ENCODE measurements at regions not wholly inside any gene's neighbourhood (a gene's known extent, or its start where the extent isn't known, plus 50 kb on each side); places are given as distances from the start of the nearest gene placed in this dataset.

DNA sequence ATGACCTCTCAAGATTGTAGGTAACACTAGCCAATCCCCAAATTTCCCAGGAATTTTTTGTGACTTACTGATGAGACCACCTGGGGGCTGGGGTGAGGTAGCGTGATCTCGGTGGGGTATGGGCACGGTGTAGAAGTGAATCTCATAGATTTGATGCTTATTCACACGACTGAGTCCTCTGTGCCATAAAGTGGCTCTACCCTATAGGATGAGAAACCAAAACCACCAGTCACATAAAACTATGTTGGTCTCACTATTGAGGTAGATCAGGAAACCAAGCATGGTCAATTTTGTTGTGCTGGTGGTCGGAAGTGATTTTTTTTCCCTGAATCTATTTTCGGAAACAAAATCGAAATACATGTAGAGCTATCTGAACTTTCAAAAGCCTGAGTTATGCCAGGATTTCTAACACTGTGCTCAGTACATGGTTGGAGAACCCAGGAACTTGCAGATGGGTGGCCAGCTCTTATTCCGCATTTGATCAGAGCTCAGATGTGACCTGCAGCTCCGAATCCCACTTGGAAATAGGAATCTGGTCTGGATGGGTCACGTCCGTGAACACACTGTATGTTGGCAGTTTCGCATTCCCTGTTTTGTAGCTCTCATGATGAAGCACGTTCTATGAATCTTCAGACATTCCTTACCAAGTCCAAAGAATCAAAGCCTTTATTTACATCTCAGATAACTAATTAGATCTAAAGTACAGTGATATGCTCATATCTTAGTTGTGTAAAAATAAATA is 261.5 kb downstream of the KLF6 start:
- TF ChIP-seq, protein P1, sequence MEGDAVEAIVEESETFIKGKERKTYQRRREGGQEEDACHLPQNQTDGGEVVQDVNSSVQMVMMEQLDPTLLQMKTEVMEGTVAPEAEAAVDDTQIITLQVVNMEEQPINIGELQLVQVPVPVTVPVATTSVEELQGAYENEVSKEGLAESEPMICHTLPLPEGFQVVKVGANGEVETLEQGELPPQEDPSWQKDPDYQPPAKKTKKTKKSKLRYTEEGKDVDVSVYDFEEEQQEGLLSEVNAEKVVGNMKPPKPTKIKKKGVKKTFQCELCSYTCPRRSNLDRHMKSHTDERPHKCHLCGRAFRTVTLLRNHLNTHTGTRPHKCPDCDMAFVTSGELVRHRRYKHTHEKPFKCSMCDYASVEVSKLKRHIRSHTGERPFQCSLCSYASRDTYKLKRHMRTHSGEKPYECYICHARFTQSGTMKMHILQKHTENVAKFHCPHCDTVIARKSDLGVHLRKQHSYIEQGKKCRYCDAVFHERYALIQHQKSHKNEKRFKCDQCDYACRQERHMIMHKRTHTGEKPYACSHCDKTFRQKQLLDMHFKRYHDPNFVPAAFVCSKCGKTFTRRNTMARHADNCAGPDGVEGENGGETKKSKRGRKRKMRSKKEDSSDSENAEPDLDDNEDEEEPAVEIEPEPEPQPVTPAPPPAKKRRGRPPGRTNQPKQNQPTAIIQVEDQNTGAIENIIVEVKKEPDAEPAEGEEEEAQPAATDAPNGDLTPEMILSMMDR (conservative IDR thresholded peaks at IDR 0.05; ENCODE audit: low read depth): no peak
- CTCF ChIA-PET: interaction anchor here (0.9 kb wide), 1 partner anchor 10 kb away, joined by 3 read pairs; no protein-coding TSS in a partner anchor
- no peak overlapping the region for H3K27ac ChIP-seq
- no peak for DNase-seq (ENCODE audit: low spot score)
- POLR2A ChIA-PET (ENCODE audit: low non-redundant PET): interaction anchor here (0.8 kb wide), 1 partner anchor 287 kb away, joined by 5 read pairs; no protein-coding TSS in a partner anchor

DNA sequence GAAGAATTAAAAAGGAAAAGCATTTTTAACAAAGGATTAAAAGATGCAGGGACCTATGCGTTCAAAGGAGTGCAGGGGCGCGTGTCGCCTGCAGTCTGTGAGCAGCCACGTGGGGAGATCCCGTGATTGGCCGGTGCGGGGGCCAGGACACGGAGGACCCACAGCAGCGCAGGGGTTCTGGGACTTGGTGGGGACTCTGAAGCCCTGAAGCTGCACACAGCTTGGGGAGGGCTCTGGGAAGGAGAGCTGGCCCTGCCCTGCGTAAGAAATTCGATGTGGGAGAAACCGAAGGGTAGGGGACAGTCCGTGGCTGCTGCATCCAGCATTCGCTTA is 268.1 kb downstream of the KLF6 start:
- DNase-seq (ENCODE audit: low spot score): no peak
- no peak overlapping the region for H3K27ac ChIP-seq
- TF ChIP-seq, protein P1 (conservative IDR thresholded peaks at IDR 0.05; ENCODE audit: low read depth): no peak
- CTCF ChIA-PET: interaction anchor here (0.6 kb wide), 1 partner anchor 91 kb away, joined by 3 read pairs; no protein-coding TSS in a partner anchor
- POLR2A ChIA-PET (ENCODE audit: low non-redundant PET): no interaction called here

DNA sequence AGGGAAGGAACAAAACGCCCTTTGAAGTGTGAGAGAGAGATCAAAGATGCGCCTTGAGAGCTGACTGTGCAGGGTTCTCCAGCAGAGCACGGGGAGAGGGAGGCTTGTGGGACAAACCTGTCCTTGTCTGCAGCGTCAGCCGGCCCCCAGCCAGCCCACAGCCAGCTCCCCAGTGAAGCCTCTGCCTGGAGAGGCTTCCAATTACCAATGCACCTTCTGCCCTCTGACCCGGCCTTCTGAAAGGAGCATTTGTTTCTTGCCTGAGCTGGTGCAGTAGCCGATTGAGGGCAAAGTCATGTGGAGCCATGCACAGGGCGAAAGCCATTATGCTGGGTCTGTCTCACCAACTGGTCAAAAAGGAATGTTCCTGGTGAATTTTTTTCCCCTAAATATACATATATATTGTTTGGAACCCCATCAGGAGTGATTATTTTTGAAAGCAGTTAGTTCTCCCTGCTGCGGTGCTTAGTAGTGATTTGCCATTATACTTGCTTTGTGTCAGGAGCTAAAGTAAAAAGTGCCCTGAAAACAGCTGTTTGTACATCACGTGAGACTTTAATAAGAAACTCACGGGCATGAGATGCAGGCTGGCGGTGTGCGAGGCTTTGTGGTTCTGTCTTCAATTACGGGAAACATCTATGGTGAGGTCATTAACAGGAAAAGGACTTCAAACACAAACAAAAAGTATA is 268.6 kb downstream of the KLF6 start:
- H3K27ac ChIP-seq: no peak overlapping the region
- TF ChIP-seq, protein P1 (conservative IDR thresholded peaks at IDR 0.05; ENCODE audit: low read depth): no peak
- DNase-seq (ENCODE audit: low spot score): no peak
- ChIA-PET CTCF (interaction anchor here (0.6 kb wide), 1 partner anchor 91 kb away, joined by 3 read pairs; no protein-coding TSS in a partner anchor), POLR2A (ENCODE audit: low non-redundant PET) (no interaction called here)

DNA sequence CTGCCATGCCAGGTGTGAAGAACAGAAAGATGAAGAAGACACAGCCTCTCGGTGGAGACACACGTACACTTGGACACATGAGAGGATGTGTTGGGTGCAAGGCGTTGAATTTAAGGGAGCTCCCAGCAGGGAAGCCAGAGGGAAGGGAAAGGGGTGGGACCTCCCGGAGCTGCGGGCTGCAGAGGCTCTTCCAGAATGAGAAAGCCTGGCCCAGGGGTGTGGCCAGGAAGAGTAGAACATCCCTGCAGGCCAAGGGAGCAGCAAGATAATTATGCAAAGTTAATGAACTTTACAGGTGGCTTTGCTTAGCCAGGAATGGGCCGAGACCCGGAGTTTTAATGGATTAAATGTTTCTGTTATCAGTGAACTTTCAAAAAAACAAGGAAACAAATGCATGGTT is 270.3 kb downstream of the KLF6 start:
- CTCF ChIA-PET: interaction anchor here (0.6 kb wide), 1 partner anchor 397 kb away, joined by 3 read pairs; no protein-coding TSS in a partner anchor
- POLR2A ChIA-PET (ENCODE audit: low non-redundant PET): no interaction called here
- DNase-seq (ENCODE audit: low spot score): no peak
- H3K27ac ChIP-seq: no peak overlapping the region
- TF ChIP-seq, protein P1 (conservative IDR thresholded peaks at IDR 0.05; ENCODE audit: low read depth): no peak

DNA sequence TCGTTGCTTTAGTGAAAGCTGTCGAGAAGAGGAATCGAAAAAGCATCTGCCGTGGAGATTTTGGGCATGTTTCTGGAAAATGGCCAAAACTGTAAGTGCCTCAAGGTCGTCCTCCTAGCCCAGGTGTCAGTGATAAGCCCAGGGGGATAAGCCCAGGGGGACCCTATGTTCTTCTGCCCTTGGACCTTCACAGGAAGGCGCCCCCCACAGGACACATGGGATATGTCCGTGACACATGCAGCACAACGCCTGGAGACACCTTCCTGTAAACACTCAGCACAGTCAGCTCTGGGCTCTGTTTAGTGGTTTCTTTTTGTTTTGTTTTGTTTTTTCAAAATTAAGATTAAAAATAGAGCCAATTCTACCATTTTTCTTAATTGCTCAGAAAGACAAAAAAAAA is 272.7 kb downstream of the KLF6 start:
- TF ChIP-seq, protein P1 (conservative IDR thresholded peaks at IDR 0.05; ENCODE audit: low read depth): no peak
- DNase-seq (ENCODE audit: low spot score): no peak
- ChIA-PET POLR2A (ENCODE audit: low non-redundant PET) (no interaction called here), CTCF (interaction anchor here (0.6 kb wide), 2 partner anchors 1774 to 1830 kb away, joined by 3 to 5 read pairs; no protein-coding TSS in a partner anchor)
- no peak overlapping the region for H3K27ac ChIP-seq

DNA sequence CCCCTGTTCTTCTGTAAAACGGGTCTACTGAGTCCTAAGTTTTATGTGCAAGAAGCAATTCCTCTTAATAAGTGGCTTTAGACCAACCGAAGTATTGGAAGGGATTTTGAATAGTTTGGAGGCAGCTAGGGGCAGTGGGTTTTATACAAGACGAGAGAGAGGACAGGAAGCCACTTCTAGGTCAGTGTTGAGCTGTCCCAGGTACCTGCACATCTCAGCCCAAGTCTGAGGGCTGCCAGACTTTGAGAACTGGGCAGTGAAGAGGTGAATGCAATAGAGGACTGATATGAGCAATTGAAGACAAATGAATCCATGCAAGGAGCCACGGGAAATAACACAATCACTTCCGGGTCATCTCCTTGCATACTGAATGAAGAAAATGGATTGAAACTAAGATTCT is 273.5 kb downstream of the KLF6 start:
- CTCF ChIA-PET: no interaction called here
- POLR2A ChIA-PET (ENCODE audit: low non-redundant PET): no interaction called here
- no peak overlapping the region for H3K27ac ChIP-seq

More for the DNA sequence above, 273.5 kb downstream of the KLF6 start:
- TF ChIP-seq, protein P1 (conservative IDR thresholded peaks at IDR 0.05; ENCODE audit: low read depth): no peak
- DNase-seq (ENCODE audit: low spot score): no peak
